ENCODE measurements at regions not wholly inside any gene's neighbourhood (a gene's known extent, or its start where the extent isn't known, plus 50 kb on each side); places are given as distances from the start of the nearest gene placed in this dataset.

DNA sequence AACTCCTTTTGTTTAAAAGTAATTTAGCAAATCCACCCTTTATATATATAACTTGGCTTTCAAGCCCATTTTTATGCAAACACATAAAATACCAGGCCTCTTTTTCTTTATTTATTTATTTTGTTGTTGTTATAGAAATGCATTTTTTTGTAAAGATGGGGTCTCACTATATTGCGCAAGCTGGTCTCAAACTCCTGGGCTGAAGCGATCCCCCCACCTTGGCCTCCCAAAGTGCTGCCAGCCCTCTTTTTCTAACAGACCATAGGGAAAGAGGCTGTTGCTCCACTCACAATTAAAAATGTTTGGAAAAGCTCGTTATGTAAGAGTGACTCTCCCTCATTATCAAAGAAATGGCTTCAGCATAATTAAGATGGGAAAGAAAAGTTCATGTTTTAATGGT, 440.9 kb downstream of the HACE1 start:
- no peak for DNase-seq

DNA sequence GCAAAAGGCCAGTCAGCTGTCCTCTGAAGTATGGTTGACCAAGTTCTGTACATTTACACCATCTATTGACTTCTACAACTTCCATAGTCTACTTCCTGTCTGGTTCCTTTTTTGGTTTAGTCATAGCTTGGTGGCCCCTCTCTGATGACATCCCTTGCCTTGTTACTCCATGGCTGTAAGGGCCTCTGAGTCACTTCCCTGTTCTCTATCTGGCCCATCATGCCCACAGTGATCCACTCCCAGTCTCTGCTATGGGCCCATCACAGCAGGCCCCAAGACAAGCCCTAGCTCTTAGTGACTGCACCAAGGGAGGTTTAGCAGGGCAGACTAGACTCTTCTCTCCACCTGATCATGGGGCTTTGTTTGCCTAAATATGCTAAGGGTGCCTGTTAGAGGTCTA, 441.6 kb downstream of the HACE1 start:
- DNase-seq, result no peak

DNA sequence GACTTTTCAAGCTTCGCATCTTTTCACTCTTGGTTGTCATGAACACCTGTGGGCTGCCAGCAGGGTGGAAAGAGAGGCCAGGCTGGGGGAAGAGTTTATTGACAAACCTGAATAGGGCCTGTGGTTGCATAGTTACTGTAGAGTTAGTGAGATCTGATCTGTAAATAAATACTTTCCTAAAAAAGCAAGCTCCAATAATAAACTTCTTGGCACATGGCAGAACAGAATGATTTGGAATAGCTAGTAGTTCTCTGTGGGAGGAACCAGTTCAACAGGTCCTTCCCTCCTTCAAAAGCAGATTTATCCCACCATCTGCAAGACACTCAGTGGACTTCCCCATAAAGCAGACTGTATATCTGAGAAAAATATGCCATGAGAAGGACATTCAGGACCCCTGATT, 445.0 kb downstream of the HACE1 start:
- DNase-seq, result no peak

DNA sequence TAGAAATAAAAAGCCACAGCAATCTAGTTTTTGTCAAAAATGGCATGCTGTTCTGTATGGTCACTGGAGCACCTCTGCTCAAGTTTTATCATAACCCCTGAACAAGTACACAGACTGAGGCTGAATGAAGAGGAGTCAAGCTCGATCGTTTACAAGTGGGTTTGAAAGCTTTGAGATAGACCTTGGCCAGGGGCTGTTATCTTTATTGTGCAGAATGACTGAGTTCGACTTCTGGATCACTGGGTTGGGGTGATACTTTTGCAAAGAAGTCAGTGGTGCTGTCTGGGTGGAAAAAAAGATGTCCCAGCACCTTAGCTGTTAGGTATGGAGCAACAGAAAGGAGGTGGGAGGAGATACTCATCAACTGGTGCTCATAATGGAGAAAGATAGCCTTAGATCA, 446.0 kb downstream of the HACE1 start:
- no peak for DNase-seq

DNA sequence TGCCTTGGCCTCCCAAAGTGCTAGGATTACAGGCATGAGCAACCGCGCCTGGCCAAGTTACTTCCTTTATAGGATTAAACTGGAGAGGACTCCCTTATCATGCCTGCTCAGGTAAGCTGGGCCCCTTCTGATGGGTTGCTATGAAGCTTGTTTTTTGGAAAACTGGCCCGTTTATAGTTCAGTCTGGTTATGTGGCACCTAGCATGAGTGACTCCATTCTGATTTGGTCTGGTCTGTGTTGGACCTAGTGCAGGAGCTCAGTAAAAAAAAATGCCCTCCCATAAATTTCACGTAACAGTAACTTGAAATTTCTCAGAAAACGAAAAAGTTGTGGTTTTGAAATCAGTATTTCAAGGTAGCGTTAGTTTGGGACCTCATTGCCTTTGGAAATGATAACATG, 448.4 kb downstream of the HACE1 start:
- DNase-seq, result no peak

DNA sequence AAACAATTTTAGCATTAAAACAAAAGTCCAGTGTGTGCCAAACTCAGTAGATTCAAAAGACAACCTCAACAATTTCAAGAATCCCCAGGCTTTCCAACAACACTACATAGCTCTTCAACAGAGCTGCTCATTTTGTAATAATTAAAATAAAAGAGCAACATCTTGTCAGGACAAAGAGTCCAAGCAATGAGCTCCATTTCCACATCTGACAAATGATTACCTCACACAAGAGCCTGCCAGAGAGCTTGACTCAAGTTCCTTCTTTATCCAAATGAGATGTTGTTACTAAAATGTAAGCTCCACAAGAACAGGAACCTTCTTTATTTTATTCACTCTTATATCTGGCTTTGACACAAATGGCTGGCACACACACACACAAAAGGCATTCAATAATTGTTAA, 449.8 kb downstream of the HACE1 start:
- no peak for DNase-seq

DNA sequence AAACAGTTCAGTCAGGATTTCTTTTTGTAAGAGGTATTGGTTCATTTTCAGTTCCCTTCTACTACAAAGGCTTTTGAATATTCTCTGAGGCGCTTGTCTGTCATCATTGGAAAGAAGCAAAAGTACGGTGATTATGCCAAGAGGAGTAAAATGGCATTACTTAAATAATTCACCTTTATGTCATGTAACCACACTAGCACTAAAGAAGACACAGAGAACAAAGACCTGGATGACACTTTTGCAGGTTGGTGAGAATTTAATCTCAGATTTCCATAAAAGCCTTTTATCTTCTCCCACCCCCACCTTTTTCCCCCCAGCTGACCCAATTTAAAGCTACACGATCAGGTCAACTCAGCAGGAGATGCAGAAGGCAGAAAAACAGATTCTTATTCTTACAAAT, 451.8 kb downstream of the HACE1 start:
- no peak for DNase-seq

DNA sequence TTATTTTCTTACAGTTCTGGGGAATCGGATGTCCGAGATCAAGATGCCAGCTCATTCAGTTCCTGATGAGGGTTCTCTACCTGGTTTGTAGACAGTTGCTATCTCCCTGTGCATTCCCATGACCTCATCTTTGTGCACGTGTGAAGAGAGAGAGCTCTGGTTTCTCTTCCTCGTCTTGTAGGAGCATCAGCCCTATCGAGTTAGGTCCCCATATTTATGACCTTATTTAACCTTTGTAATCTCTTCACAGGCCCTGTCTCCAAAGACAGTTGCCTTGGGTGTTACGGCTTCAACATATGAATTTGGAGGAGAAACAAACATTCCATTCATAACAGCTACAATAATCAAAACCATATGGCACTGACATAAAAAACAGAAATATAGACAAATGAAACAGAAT, 455.3 kb downstream of the HACE1 start:
- DNase-seq, result no peak

DNA sequence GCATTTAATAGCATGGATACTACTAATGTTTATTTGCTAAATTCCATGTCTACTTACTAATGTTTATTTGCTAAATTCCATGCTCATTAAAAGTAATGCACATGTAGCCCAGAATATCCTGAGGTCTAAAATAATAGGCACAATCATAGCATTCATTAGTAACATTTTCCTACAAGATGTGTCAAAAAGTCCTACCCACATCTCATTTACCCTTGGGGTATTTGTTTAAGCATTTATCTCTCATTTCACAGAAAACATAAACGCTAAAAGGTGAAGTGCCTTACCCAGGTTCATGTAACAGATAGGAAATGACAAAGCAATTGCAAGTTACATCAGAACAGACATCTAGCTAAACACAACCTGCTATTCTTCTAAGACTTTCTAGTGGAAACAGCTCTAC, 457.1 kb downstream of the HACE1 start:
- no peak for DNase-seq

DNA sequence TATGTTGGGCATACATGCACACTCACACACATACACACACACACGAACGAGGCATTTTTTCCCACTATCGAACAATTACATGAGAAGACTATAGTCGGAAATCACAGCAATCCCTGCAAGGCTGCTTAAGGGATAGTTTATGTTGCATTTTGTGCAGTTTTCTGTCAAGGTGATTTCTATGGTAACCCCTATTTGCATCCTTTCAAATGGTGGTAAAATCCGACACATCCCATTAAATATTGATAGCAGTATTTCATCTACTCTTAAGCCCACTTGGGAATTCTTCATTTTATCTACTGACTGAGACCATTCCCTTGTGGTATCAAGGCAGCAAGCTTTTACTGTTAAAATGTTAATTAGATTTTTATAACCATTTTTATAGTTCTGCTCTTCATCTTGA, 457.8 kb downstream of the HACE1 start:
- no peak for DNase-seq

DNA sequence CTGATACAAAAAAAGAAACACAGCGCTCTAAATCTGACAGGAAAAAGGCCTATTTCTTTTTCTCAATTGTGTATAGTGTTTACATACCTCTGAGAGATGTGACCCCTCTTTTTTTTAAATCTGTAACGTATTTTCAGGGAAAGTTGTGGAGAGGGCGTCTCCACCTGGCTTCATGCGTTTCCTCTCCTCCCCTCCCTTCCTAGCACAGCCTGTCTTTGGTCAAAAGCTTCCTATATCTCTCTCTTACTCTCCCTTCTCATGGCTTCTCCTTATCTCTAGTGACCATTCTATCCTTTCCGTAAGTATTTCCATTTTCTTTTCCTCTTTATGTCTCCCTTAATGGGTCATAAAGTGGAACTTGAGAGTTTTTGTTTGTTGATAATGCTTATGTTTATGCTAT, 458.9 kb downstream of the HACE1 start:
- no peak for DNase-seq

DNA sequence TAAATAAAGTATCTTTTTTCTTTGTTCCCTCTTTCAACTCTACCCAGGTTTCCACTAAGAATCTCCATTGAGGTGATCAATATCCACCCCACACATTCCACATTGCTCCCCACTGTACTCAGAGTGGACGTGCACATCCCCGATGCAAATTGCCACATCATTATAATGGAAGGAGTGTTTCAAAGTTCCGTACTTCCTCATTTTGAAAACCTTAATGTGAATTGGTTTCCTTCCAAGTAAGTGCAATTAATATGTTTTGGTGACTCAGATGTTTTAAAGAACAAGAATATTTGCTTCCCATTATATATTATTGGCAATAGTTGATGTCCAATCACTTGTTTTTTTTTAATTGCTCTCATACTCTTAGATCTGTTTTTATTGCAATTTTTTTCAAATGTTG, 463.6 kb downstream of the HACE1 start:
- DNase-seq, result no peak

DNA sequence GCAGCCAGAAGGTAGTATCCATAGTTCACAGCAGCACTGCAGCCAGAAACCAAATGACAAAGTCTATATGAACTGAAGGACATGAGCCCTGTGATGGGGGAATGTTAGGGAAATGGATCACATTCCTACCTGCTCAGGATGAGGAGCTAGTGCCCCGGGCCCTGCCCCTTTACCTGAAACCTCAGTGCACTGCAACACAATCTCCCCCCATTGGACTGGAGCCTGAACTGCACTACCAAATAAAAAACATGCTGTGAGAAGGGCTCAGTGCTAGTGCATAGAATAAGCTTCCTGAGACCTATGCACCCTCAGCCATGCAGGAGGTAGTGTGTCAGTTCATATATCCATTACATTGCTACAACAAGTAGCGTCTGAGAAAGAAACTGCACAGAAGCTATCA, 477.8 kb downstream of the HACE1 start:
- DNase-seq, result no peak

DNA sequence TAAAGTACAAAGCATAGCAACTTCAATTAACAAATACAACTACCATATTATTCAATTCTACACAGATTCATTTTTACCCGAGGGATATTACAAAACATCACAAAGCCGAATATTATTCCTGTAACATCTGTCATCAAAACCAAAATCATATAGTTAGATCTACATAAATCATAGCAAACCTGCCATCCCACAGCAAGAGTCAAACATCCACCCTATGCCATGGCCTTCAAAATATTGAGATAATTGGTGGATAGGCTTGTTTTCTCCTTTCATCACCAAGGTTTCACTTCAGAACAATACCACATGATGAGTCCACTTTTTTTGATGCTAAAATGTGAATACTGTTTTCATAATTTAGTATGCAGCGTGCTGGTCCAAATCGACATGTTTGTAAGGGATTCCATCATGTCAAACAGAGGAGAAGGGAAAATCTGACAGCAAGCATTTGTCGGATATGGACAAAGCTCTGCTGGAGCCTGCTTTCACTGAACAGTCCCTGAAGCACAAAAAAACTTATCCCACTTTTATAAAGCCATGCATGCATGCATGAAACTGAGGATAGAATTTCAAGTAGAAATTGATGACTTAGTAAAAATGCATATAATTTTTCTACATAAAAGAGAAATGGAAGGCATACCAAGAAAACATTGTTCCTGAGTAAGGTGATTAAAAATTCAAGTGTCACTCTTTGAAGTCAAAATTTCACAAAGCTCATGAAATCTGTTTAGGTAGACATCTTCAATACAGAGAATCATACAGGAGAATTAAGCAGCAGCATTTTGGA, 494.1 kb downstream of the HACE1 start:
- no peak for DNase-seq

DNA sequence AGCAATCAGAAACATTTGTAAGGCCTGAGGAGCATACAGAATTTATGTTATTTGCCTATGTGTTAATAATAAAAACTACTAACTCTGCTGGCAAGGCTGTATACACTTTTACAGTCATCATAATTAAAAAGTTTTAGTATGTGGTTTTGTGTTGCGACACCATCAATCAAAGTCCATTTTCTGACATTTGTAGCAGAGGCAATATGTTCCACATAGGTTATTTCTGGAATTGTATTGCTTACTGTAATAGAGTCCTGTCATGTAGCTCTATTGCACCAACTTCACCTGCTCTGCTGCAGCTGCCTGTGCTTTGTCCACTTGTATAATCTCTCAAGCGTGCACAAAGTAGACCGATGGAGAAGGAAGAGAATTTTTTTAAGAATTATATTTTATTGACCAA, 501.8 kb downstream of the HACE1 start:
- DNase-seq, result no peak

DNA sequence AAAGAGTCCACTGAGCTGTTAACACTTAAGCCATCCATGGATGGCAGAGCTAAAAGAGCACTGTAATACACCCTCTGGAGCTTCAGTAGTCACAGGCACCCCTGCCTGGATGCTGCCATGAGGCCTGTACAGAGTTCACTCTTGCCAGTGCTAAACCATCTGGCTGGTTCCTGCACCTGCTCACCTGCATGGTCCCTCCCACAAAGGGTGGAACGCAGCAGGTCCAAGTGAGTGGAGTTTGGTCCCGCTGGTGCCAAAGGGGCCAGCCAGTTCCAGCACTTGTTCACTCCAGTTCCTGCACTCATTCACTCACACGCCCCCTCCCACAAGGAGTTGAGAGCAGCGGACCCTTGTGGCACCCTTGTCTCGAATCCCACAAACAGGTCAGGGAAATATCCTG, 503.5 kb downstream of the HACE1 start:
- DNase-seq, result no peak

DNA sequence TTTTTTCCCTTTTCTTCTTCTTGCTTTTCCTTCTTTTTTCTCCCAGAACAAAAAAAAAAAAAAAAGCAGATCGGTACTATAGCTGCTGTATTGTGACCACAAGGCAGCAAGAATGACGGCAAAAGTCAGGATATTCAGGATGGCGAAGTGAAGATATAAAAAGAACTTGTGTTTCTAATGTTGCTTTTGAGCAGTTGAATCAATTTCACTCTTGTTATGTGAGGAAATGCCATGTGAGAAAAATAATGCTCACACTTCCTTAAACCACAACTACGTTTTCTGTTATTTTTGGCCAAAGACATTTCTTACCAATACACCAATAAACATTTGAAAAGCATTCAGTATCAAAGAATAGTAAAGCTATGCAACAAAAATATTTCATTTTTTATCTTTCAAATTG, 510.5 kb downstream of the HACE1 start:
- DNase-seq, result no peak

DNA sequence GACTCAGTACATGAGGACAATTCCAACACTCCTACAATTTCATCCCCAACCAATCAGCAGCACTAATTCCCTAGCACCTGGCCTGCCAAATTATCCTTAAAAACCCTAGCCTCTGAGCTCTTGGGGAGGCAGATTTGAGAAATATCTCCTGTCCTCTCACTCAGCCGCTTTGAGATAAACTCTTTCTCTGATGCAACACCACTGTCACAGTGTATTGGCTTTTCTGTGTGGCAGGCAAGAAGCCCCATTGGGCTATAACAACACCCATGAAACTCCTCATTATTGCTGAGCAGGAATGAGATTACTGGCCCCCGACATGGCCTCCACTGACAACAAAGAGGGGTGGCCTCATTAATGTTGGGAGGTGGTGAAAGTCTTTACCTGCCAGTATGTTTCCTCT, 515.5 kb downstream of the HACE1 start:
- no peak for DNase-seq

DNA sequence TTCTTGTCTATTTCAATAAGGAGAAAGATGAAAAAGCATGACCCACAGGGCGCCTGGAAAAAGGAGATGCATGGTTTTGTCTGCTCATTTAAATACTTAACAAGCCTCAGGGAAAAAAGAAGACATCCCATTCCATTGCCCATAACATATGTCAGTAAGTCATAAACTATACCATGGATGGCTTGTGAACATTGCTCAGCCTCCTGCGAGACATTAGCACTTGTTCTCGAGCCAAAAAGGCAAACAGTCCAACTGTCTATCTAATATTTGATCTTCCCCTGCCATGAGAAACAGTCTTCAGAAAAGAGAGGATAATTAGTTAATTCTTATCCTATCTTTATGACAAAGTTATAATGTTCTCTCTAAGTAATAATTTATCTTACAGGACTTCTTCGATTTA, 527.4 kb downstream of the HACE1 start:
- no peak for DNase-seq

DNA sequence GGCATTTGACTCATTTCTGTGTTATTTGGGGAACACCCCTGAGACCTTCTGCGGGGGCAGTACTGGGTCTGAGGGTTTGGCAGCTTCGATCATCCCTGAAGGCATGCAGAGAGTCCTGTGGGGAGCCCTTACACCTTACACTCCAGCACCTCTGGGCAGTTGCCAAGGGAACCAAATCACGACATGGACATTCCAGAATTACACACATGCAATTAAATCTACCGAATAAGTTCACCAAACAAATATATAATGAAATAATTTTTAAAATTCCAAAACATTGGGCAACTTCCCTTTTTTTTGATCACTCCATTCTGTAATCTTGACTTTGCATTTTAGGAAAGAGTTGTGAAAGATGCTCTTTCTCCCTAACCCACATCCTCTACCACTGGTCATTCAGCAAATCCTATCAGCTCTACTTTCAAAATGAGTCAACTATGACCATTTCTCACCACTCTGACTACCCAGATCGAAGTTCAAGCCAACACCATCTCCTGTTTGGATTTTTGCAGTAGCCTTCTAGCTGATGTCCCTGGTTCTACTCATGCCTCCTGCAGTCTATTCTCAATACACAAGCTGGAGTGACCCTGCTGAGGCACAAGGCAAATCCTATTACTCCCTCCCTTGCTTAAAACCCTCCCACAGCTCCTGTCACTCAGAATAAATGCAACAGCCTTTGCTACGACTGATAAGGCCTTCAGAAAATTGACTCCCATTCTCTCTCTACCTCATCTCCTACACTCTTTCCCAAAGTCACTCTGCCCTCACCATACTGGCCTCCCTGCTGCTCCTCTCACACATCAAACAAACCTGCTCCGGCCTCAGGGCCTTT, 533.3 kb downstream of the HACE1 start:
- no peak for DNase-seq

DNA sequence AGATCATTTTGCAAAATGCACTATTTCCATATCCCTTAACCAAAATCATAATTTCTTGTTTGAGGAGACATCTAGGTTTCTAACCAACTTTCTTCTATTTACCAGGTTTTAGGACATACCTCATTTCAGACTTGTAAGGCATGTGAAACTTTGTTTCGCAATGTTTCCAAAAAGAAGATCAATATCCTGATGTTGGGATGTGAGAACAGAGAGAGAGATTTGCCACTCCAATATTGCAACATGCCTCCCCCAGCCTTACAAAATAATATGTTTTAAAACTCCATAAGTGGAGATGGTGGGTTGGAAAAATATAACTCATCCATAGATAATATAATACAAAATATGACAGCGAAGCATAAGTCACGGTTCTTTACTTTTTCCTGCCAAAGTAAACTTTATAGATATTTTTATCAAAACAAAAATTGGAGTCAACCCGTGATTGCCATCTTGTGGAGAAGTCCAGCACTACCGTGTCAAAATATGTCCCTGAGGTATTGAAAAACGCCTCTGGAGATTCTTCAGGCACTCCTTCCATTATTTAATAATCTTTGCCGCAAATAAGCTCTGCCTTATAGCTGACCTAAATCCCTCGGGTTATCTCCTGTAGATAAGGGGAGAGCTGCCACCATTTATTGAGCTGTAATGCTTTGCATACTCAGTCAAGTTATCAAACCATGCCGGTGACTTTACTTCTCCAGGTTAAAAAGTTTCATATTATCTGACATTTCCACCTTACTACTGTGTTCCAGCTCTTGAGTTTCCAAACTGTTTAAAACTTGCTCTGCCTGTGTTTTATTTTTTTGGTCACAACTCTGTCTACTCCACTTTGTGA, 534.2 kb downstream of the HACE1 start:
- DNase-seq, result no peak

DNA sequence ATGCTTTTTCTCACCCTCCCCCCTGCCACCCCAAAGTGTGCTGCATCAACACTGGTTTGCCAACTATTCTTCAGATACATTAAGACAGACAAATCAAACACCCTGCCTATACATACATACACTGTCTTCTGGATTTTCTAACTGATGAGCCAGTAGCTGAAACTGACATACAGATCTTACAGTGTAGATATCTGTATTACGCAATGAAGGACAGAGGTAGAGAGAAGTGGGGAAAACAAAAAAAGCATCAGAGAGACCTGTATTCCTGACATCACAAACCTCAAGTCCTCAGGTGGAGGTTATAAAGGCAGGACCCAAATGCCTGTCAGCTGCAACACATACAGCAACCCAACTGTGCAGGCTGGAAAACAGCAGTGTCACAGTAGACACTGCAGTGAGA, 535.4 kb downstream of the HACE1 start:
- no peak for DNase-seq

DNA sequence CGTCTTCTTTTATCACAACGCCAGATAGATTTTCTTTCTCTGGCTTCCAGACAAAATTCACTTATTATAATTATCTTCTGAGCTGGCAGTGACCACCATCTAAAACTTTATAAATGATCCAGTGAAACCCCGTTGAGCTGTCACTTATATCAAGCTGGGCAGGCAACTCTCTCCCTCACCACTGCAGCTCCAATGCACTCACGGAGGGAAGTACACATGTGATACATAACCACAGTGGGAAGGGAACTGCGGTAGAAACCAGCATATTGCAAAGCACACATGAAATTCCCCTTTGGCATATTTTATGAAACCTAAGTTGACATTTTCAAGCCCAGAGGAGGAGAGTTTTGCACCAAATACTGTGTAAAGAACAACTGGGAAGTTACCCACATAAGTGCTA, 536.9 kb downstream of the HACE1 start:
- DNase-seq, result no peak
